ENCODE measurements at regions not wholly inside any gene's neighbourhood (a gene's known extent, or its start where the extent isn't known, plus 50 kb on each side); places are given as distances from the start of the nearest gene placed in this dataset.

- ATAC-seq, result no peak
- ChIA-PET CTCF (interaction anchor here (1.8 kb wide), 1 partner anchor 10 kb away, joined by 3 read pairs; no protein-coding TSS in a partner anchor), POLR2A (interaction anchor here (0.7 kb wide), 1 partner anchor 443 kb away, joined by 12 read pairs; no protein-coding TSS in a partner anchor)
- intact Hi-C loops (cut with micrococcal nuclease; ENCODE audit: unreplicated experiment) (no loop called here), in situ Hi-C loops (cut with HindIII; ENCODE audit: low pct_unique_long_range_greater_than_20kb, low sequenced_read_pairs) (no loop called here)
- Histone ChIP-seq H3K9me3 (ENCODE audit: control insufficient read depth, insufficient read depth, low read depth, low read length) (no peaks in the 10 kb centered on the region), H3K4me1 (ENCODE audit: control insufficient read depth, insufficient read depth, low read length) (no peaks in the 10 kb centered on the region), H3K27ac (ENCODE audit: low read length) (no peak overlapping the region), H3K4me3 (ENCODE audit: low read depth in 2 of 2, low read length in 2 of 2) (no peak overlapping the region), H3K36me3 (ENCODE audit: control insufficient read depth, insufficient read depth, low read length) (no peaks in the 10 kb centered on the region), H3K27me3 (ENCODE audit: control insufficient read depth, insufficient read depth, low read length) (no peaks in the 10 kb centered on the region)
- BruUV-seq (replicated peaks), result no TSS peak
- TF ChIP-seq TCF7L2 (IDR thresholded peaks at IDR 0.05; ENCODE audit: low read depth, low read length) (no peak), CTCF (IDR thresholded peaks at IDR 0.05) (no peak), SIN3A (IDR thresholded peaks at IDR 0.05; ENCODE audit: borderline replicate concordance, insufficient read depth, low read depth, low read length) (no peak), REST (IDR thresholded peaks at IDR 0.05; ENCODE audit: insufficient read depth in 1 of 2, low read depth in 2 of 2, low read length in 1 of 2) (no peak), POLR2AphosphoS5 (IDR thresholded peaks at IDR 0.05; ENCODE audit: low read depth, low read length) (no peak)
- no peak for DNase-seq (ENCODE audit: low read depth, low spot score)
Measured at GRCh38 chr16:85501900-85502299, 111.2 kb upstream of the GSE1 start.

GRCh38 chr16:85502357-85502756 lies 110.8 kb upstream of the GSE1 start:
- CTCF ChIA-PET, result interaction anchor here (1.8 kb wide), 1 partner anchor 9 kb away, joined by 3 read pairs; no protein-coding TSS in a partner anchor
- POLR2A ChIA-PET, result no interaction called here
- Histone ChIP-seq H3K4me3 (ENCODE audit: low read depth in 2 of 2, low read length in 2 of 2) (no peak overlapping the region), H3K27ac (ENCODE audit: low read length) (no peak overlapping the region), H3K4me1 (ENCODE audit: control insufficient read depth, insufficient read depth, low read length) (no peaks in the 10 kb centered on the region), H3K36me3 (ENCODE audit: control insufficient read depth, insufficient read depth, low read length) (no peaks in the 10 kb centered on the region), H3K27me3 (ENCODE audit: control insufficient read depth, insufficient read depth, low read length) (no peaks in the 10 kb centered on the region), H3K9me3 (ENCODE audit: control insufficient read depth, insufficient read depth, low read depth, low read length) (no peaks in the 10 kb centered on the region)
- DNase-seq (ENCODE audit: low read depth, low spot score) (no peak), ATAC-seq (no peak)
- BruUV-seq (replicated peaks), result no TSS peak
- intact Hi-C loops (cut with micrococcal nuclease; ENCODE audit: unreplicated experiment) (no loop called here), in situ Hi-C loops (cut with HindIII; ENCODE audit: low pct_unique_long_range_greater_than_20kb, low sequenced_read_pairs) (no loop called here)
- TF ChIP-seq CTCF (IDR thresholded peaks at IDR 0.05) (no peak), TCF7L2 (IDR thresholded peaks at IDR 0.05; ENCODE audit: low read depth, low read length) (no peak), REST (IDR thresholded peaks at IDR 0.05; ENCODE audit: insufficient read depth in 1 of 2, low read depth in 2 of 2, low read length in 1 of 2) (no peak), SIN3A (IDR thresholded peaks at IDR 0.05; ENCODE audit: borderline replicate concordance, insufficient read depth, low read depth, low read length) (no peak), POLR2AphosphoS5 (IDR thresholded peaks at IDR 0.05; ENCODE audit: low read depth, low read length) (no peak)
